ENCODE measurements at regions not wholly inside any gene's neighbourhood (a gene's known extent, or its start where the extent isn't known, plus 50 kb on each side); places are given as distances from the start of the nearest gene placed in this dataset.

DNA sequence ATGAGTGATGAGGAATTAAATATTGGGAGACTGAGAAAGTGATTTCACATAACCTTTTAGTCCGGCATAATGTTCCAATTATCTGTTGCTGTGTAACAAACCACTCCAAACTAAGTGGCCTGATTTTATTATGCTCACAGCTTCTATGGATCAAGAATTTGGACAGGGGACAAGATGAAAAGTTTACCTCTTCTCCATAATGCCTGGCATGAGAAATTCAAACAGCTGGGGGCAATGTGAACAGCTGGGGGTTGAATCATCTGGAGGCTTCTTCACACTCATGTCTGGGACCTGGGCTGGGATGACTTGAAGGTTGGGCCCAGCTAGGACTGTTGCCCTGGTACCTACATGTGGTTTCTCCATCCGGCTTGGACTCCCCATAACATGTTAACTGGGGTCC, 99.4 kb upstream of the DRD2 start:
- Histone ChIP-seq H3K9me1 (ENCODE audit: control insufficient read depth, extremely low read depth, insufficient read depth, low read length) (no peaks in the 10 kb centered on the region), H3K79me2 (ENCODE audit: control insufficient read depth, insufficient read depth, low read length) (no peaks in the 10 kb centered on the region), H4K20me1 (ENCODE audit: control insufficient read depth, extremely low read depth, insufficient read depth, low read length) (no peaks in the 10 kb centered on the region), H3K4me1 (ENCODE audit: control insufficient read depth, extremely low read depth, insufficient read depth, low read length) (no peaks in the 10 kb centered on the region), H3K4me2 (ENCODE audit: control insufficient read depth, extremely low read depth, insufficient read depth, low read depth, low read length) (no peak overlapping the region), H3K27me3 (ENCODE audit: control insufficient read depth, extremely low read depth, insufficient read depth, low read length) (no peaks in the 10 kb centered on the region), H3K9me3 (ENCODE audit: control insufficient read depth, low read depth, low read length) (no peaks in the 10 kb centered on the region), H3K27ac (ENCODE audit: control insufficient read depth, insufficient read depth, low read length) (no peak overlapping the region), H3K9ac (ENCODE audit: control insufficient read depth, extremely low read depth, insufficient read depth, low read length) (no peak overlapping the region), H3K4me3 (ENCODE audit: control insufficient read depth in 2 of 3, extremely low read depth in 1 of 3, insufficient read depth in 2 of 3, low read depth in 1 of 3, low read length in 3 of 3) (no peak overlapping the region), H2AFZ (ENCODE audit: control insufficient read depth, low read length) (no peak overlapping the region), H3K36me3 (ENCODE audit: control insufficient read depth in 2 of 2, extremely low read depth in 1 of 2, insufficient read depth in 2 of 2, low read length in 2 of 2) (no peaks in the 10 kb centered on the region)
- TF ChIP-seq, protein P1, sequence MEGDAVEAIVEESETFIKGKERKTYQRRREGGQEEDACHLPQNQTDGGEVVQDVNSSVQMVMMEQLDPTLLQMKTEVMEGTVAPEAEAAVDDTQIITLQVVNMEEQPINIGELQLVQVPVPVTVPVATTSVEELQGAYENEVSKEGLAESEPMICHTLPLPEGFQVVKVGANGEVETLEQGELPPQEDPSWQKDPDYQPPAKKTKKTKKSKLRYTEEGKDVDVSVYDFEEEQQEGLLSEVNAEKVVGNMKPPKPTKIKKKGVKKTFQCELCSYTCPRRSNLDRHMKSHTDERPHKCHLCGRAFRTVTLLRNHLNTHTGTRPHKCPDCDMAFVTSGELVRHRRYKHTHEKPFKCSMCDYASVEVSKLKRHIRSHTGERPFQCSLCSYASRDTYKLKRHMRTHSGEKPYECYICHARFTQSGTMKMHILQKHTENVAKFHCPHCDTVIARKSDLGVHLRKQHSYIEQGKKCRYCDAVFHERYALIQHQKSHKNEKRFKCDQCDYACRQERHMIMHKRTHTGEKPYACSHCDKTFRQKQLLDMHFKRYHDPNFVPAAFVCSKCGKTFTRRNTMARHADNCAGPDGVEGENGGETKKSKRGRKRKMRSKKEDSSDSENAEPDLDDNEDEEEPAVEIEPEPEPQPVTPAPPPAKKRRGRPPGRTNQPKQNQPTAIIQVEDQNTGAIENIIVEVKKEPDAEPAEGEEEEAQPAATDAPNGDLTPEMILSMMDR (optimal IDR thresholded peaks at IDR 0.05 in 1 of 3, IDR thresholded peaks at IDR 0.05 in 1 of 3, conservative IDR thresholded peaks at IDR 0.05 in 1 of 3; ENCODE audit: extremely low read depth in 1 of 3, insufficient read depth in 2 of 3, low read length in 3 of 3), result no peak
- TF ChIP-seq EZH2 (IDR thresholded peaks at IDR 0.05; ENCODE audit: low read length), result no peak
- dilution Hi-C loops (cut with MboI; ENCODE audit: extremely low pct_ligation_motif_present, low sequenced_read_pairs), result no loop called here
- DNase-seq (ENCODE audit: low read depth, low spot score), result no peak
- FAIRE-seq, result no peak

DNA sequence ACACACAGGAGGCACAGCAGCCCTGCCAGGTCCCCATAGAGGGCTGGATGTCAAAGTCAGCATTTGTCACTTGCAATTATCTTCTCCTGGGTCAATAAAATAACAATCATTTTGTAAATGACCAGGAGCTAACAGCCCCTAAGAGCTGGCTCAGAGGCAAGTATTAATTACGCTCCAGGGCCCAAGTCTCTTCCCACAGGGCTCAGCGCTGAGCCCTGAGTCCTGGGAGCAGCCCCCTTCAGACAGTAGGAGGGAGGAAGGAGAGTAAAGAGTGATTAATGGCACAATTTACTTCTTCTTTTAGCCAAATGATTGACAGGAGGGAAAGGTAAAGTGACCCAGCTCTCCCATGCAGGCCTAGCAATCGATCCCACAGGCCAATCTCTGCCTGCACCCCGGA, 99.0 kb upstream of the DRD2 start:
- dilution Hi-C loops (cut with MboI; ENCODE audit: extremely low pct_ligation_motif_present, low sequenced_read_pairs), result no loop called here
- no peak for FAIRE-seq

DNA sequence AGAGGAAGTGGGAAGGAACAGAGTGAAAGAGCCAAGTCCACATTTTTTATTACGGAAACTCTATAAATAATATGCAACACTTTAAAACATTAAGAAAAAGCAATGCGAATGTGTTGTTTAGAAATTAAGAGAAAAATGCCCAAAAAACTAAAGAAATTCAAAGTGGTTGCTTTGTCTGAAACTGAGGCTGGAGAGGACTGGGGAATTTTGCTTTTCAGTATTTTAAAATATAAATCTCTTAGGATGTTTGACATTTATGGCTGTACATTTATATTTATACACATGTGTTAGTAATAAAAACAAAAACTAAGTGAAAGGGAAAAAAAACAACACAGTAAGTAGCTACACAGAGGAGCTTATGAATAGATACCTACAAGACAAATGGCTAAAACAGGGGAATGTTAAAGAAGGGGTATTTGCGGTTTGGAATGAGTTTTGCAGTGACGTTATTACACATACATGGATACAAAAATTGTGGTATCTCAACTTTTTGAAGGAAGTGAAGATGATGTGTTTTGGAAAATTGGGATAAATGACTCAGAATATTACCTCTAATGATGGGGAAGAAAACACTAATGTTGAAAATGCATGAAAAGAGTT, 97.0 kb upstream of the DRD2 start:
- dilution Hi-C loops (cut with MboI; ENCODE audit: extremely low pct_ligation_motif_present, low sequenced_read_pairs), result no loop called here
- Histone ChIP-seq H3K4me1 (ENCODE audit: control insufficient read depth, extremely low read depth, insufficient read depth, low read length) (no peaks in the 10 kb centered on the region), H3K9me3 (ENCODE audit: control insufficient read depth, low read depth, low read length) (no peaks in the 10 kb centered on the region), H2AFZ (ENCODE audit: control insufficient read depth, low read length) (no peak overlapping the region), H3K79me2 (ENCODE audit: control insufficient read depth, insufficient read depth, low read length) (no peaks in the 10 kb centered on the region), H3K27ac (ENCODE audit: control insufficient read depth, insufficient read depth, low read length) (no peak overlapping the region), H3K27me3 (ENCODE audit: control insufficient read depth, extremely low read depth, insufficient read depth, low read length) (no peaks in the 10 kb centered on the region), H3K4me3 (ENCODE audit: control insufficient read depth in 2 of 3, extremely low read depth in 1 of 3, insufficient read depth in 2 of 3, low read depth in 1 of 3, low read length in 3 of 3) (no peak overlapping the region), H3K9ac (ENCODE audit: control insufficient read depth, extremely low read depth, insufficient read depth, low read length) (no peak overlapping the region), H3K9me1 (ENCODE audit: control insufficient read depth, extremely low read depth, insufficient read depth, low read length) (no peaks in the 10 kb centered on the region), H3K4me2 (ENCODE audit: control insufficient read depth, extremely low read depth, insufficient read depth, low read depth, low read length) (no peak overlapping the region), H4K20me1 (ENCODE audit: control insufficient read depth, extremely low read depth, insufficient read depth, low read length) (no peaks in the 10 kb centered on the region), H3K36me3 (ENCODE audit: control insufficient read depth in 2 of 2, extremely low read depth in 1 of 2, insufficient read depth in 2 of 2, low read length in 2 of 2) (no peaks in the 10 kb centered on the region)
- no peak for DNase-seq (ENCODE audit: low read depth, low spot score)
- no peak for FAIRE-seq
- TF ChIP-seq EZH2 (IDR thresholded peaks at IDR 0.05; ENCODE audit: low read length), result no peak
- TF ChIP-seq, protein P1 (optimal IDR thresholded peaks at IDR 0.05 in 1 of 3, IDR thresholded peaks at IDR 0.05 in 1 of 3, conservative IDR thresholded peaks at IDR 0.05 in 1 of 3; ENCODE audit: extremely low read depth in 1 of 3, insufficient read depth in 2 of 3, low read length in 3 of 3), result no peak

More for the DNA sequence above, 99.0 kb upstream of the DRD2 start:
- no peaks in the 10 kb centered on the region for H3K27me3 ChIP-seq (ENCODE audit: control insufficient read depth, extremely low read depth, insufficient read depth, low read length)
- H3K36me3 ChIP-seq (ENCODE audit: control insufficient read depth in 2 of 2, extremely low read depth in 1 of 2, insufficient read depth in 2 of 2, low read length in 2 of 2), result no peaks in the 10 kb centered on the region
- H4K20me1 ChIP-seq (ENCODE audit: control insufficient read depth, extremely low read depth, insufficient read depth, low read length), result no peaks in the 10 kb centered on the region
- DNase-seq (ENCODE audit: low read depth, low spot score), result no peak
- H3K4me2 ChIP-seq (ENCODE audit: control insufficient read depth, extremely low read depth, insufficient read depth, low read depth, low read length), result no peak overlapping the region
- no peak for TF ChIP-seq EZH2 (IDR thresholded peaks at IDR 0.05; ENCODE audit: low read length)
- H3K79me2 ChIP-seq (ENCODE audit: control insufficient read depth, insufficient read depth, low read length), result no peaks in the 10 kb centered on the region
- no peak overlapping the region for H2AFZ ChIP-seq (ENCODE audit: control insufficient read depth, low read length)
- H3K9me3 ChIP-seq (ENCODE audit: control insufficient read depth, low read depth, low read length), result no peaks in the 10 kb centered on the region
- H3K4me1 ChIP-seq (ENCODE audit: control insufficient read depth, extremely low read depth, insufficient read depth, low read length), result no peaks in the 10 kb centered on the region
- H3K27ac ChIP-seq (ENCODE audit: control insufficient read depth, insufficient read depth, low read length), result no peak overlapping the region
- no peak overlapping the region for H3K4me3 ChIP-seq (ENCODE audit: control insufficient read depth in 2 of 3, extremely low read depth in 1 of 3, insufficient read depth in 2 of 3, low read depth in 1 of 3, low read length in 3 of 3)
- no peak overlapping the region for H3K9ac ChIP-seq (ENCODE audit: control insufficient read depth, extremely low read depth, insufficient read depth, low read length)
- H3K9me1 ChIP-seq (ENCODE audit: control insufficient read depth, extremely low read depth, insufficient read depth, low read length), result no peaks in the 10 kb centered on the region
